Epithelial cell of proximal tubule (primary cell): ENCODE measurements at regions not wholly inside any gene's neighbourhood (a gene's known extent, or its start where the extent isn't known, plus 50 kb on each side); places are given as distances from the start of the nearest gene placed in this dataset.

ENCODE experiments used
- DNase-seq: peaks from one replicate; pipeline ENCODE4 v3.0.0-alpha.2; 2011; ENCODE audit warnings: low read depth
- H3K4me3 ChIP-seq: 2 replicates; pipeline ENCODE4 v1.5.1; 2011; ENCODE audit warnings: low read depth, mild to moderate bottlenecking, low read length
- TF ChIP-seq, protein P1 (sequence below): conservative IDR thresholded peaks from 2 replicates; pipeline ENCODE4 v1.5.1; 2012; ENCODE audit warnings: low read depth, mild to moderate bottlenecking, low read length

GRCh38 chr3:68089572-68090011 lies 435.2 kb upstream of the SUCLG2 start:
- TF ChIP-seq, protein P1, sequence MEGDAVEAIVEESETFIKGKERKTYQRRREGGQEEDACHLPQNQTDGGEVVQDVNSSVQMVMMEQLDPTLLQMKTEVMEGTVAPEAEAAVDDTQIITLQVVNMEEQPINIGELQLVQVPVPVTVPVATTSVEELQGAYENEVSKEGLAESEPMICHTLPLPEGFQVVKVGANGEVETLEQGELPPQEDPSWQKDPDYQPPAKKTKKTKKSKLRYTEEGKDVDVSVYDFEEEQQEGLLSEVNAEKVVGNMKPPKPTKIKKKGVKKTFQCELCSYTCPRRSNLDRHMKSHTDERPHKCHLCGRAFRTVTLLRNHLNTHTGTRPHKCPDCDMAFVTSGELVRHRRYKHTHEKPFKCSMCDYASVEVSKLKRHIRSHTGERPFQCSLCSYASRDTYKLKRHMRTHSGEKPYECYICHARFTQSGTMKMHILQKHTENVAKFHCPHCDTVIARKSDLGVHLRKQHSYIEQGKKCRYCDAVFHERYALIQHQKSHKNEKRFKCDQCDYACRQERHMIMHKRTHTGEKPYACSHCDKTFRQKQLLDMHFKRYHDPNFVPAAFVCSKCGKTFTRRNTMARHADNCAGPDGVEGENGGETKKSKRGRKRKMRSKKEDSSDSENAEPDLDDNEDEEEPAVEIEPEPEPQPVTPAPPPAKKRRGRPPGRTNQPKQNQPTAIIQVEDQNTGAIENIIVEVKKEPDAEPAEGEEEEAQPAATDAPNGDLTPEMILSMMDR, result no peak
- H3K4me3 ChIP-seq, result no peak overlapping the region
- DNase-seq, result peak; percentile 78

DNA sequence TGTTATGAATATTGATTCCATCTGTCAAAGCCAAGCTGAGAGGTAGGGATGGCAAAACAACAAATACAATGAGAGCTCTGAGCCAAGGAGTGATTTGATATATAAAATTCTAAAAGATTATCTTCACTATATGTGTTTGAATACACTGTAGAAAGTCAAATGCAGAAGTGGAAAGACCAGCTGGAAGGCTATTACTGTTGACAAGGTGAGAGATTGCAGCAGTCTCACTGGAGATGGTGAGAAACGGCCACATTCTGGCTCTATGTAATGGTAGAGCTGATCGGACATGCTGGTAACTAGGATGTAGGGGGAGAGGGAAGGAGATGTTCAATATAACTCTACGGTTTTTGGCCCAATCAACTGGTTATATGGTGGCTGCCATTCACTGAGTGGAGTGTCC lies 434.2 kb upstream of the SUCLG2 start:
- DNase-seq, result no peak
- TF ChIP-seq, protein P1, result no peak

DNA sequence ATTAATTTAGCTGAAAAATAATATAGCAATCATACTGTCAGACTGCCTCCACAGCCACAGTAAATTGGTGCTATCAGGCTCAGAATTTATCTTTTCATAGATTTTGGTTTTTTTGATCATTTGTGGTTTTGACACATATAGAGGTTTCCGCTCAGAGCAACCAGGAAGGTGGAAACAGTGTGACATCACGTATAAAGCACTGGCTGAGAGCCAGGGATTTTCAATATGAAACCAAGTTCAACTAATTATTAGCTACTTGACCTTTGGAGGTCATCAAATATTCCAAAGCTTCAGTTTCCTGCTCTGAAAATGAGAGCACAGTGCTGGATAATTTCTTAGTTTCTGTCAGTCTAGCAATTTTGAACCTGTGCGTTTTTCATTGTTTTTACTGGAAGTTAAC lies 433.8 kb upstream of the SUCLG2 start:
- no peak for DNase-seq
- TF ChIP-seq, protein P1, result no peak
- no peak overlapping the region for H3K4me3 ChIP-seq

More for the DNA sequence above, 434.2 kb upstream of the SUCLG2 start:
- no peak overlapping the region for H3K4me3 ChIP-seq

DNA sequence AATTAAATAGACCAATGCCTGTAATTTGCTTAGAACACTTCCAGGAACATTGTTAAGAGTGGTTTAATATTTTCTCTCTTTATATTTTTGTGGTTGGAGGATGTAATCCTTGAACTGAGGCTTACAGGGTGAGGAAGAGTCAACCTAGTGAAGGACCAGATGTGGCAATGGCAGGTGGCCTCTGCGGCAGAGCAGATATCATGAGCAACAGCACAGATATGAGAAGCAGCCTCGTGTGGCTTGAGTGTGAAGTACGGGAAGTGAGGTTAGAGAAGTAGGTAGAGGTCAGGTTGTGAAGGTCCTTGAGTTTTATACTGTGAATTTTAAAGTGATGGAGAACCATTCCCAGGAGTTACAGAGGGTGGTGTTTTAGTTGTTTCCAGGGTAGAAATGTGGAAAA lies 417.6 kb upstream of the SUCLG2 start:
- no peak for DNase-seq
- TF ChIP-seq, protein P1, result no peak
- no peak overlapping the region for H3K4me3 ChIP-seq

DNA sequence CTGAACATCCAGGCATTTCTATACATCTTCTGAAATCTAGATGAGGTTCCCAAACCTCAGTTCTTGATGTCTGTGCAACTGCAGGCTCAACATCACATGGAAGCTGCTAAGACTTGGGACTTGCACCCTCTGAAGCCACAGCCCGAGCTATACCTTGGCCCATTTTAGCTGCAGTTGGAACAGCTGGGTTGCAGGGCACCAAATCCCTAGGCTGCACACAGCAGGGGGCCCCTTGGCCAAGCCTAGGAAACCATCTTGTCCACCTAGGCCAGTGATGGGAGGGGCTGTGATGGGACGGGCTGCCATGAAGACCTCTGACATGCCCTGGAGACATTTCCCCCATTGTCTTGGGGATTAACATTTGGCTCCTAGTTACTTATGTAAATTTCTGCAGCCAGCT lies 415.8 kb upstream of the SUCLG2 start:
- no peak overlapping the region for H3K4me3 ChIP-seq
- TF ChIP-seq, protein P1, result no peak

DNA sequence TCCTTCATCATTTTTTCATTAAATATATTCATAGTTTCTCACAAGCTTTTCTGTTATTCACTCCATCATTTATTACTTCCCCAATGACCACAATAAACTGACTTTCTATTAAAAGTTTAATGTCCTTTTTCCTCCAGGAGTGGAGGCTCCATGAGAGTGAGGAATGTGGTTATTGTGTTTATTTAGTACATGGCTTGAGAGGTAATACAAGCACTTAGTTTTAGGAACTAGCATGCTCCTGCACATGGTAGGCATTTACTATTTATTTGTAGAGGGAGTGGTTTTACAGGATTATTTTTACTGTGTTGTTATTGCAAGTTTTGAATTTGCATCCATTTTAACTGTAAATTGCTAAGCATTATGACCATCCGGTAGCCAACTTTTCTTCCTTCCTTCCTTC lies 412.9 kb upstream of the SUCLG2 start:
- TF ChIP-seq, protein P1, result no peak
- H3K4me3 ChIP-seq, result no peak overlapping the region
- no peak for DNase-seq

More for the DNA sequence above, 415.8 kb upstream of the SUCLG2 start:
- DNase-seq, result no peak

DNA sequence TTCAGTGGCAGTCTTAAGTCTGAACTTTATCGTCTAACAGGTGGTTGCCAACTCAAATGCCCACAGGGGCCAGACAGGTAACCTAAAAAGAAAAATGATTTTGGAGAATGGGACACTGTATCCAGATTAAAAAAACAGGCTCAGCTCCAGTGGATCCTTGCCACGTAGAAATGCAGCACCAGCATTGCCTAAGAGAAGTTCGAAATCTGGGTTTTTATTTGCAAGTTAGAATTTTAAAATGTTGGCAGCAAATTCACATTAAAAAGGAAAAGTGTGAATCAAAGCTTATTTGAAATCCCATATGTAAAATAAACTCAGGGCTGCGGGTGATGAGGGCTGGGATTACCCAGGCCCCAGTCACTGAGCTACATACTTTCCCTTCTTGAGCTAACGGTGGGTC lies 408.5 kb upstream of the SUCLG2 start:
- TF ChIP-seq, protein P1, result no peak
- H3K4me3 ChIP-seq, result no peak overlapping the region
- no peak for DNase-seq
